Retinal pigment epithelial cell (primary cell): ENCODE measurements at regions not wholly inside any gene's neighbourhood (a gene's known extent, or its start where the extent isn't known, plus 50 kb on each side); places are given as distances from the start of the nearest gene placed in this dataset.
"Not testable (repeated sequence)": the region's sequence is repeated elsewhere in the genome, so short reads cannot be mapped to it uniquely, and the experiment has no call there.

Source experiments
- DNase-seq: peaks from one replicate; pipeline ENCODE4 v3.0.0-alpha.2; 2010; ENCODE audit warnings: low read depth
- H3K4me3 ChIP-seq: 2 replicates; pipeline ENCODE4 v1.5.1; 2011; ENCODE audit warnings: mild to moderate bottlenecking, low read length, control low read depth, moderate library complexity
- TF ChIP-seq, protein P1 (sequence below): conservative IDR thresholded peaks from 2 replicates; pipeline ENCODE4 v1.5.1; 2011; ENCODE audit warnings: low read depth, low read length, control low read depth, inconsistent platforms

DNA sequence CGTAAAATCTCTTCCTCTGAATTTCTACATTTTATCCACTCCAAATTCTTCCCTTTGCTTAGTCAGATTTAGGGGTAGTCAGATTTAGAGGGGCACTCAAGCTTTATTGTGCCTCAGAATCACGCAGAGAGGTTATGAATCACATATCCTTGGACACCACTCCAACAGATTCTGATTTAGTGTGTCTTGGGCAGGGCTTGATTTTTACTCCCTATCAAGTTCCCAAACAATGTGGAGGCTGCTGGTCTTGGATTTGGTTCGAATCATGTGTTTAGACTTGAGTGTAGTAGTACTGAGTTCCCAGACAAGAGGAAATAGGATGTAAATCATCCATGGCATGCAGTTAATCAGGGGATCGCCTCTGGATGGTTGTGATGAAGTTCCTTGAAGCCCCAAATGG lies 298.1 kb upstream of the CLEC14A start:
- no peak overlapping the region for H3K4me3 ChIP-seq
- no peak for DNase-seq
- TF ChIP-seq, protein P1, sequence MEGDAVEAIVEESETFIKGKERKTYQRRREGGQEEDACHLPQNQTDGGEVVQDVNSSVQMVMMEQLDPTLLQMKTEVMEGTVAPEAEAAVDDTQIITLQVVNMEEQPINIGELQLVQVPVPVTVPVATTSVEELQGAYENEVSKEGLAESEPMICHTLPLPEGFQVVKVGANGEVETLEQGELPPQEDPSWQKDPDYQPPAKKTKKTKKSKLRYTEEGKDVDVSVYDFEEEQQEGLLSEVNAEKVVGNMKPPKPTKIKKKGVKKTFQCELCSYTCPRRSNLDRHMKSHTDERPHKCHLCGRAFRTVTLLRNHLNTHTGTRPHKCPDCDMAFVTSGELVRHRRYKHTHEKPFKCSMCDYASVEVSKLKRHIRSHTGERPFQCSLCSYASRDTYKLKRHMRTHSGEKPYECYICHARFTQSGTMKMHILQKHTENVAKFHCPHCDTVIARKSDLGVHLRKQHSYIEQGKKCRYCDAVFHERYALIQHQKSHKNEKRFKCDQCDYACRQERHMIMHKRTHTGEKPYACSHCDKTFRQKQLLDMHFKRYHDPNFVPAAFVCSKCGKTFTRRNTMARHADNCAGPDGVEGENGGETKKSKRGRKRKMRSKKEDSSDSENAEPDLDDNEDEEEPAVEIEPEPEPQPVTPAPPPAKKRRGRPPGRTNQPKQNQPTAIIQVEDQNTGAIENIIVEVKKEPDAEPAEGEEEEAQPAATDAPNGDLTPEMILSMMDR = no peak

- TF ChIP-seq, protein P1 = no peak
- H3K4me3 ChIP-seq = no peak overlapping the region
- DNase-seq = peak; percentile 38
These were observed 297.7 kb upstream of the CLEC14A start for GRCh38 chr14:38553586-38553985.

GRCh38 chr14:38549564-38549963 lies 293.7 kb upstream of the CLEC14A start:
- TF ChIP-seq, protein P1 = no peak
- H3K4me3 ChIP-seq = no peak overlapping the region
- no peak for DNase-seq

DNA sequence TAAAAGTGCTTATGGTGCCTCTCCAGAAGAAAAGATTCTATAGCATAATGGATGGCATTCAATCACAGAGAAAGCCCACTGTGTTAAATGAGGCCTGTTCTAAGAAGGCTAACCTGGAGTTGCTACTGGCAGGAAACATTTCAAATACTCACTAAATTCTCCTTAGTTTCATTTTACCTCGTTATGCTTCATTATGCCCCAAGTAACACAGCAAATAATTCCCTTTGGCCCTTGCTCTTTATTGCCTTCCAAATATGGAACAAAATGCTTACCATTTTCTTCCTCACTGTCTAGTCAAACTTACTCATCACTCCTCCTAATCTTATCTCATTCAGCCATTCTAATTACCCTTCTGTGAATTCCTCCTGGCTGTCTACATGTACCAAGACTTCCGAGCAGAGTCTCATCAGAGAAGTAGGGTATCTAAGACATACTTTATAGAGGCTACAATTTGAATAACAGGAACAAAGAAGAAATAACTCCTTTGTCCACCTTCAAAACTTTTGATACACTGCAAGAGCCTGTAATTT lies 292.1 kb upstream of the CLEC14A start:
- TF ChIP-seq, protein P1 = no peak
- DNase-seq = no peak
- no peak overlapping the region for H3K4me3 ChIP-seq

DNA sequence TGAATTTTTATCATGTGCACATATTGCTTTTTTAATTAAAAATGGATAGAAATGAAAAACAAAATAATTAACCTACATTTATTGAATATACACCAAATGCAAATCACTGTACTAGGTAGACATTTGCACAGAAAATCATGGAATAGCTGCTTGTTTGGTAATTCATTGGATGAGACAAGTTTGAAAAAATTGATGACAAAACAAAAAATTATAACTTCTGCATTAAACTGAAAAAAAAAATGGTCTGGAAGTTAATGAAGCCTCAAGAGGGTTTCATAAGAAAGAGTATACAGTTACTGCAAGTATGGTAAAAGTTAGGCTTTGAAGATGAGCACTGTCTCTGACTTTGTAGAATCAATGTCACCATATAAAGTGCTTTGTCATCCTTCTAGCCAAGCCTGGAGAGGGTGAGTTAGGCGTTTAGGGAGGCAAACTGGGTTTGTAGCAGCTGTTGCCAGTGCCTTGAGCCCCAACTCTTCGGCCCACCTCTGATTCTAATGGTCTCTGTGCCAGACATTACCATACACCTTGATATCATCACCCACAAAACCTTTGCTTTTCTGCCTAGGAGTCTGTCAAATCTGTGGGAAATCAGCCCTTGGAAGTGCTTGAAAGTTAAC lies 291.1 kb upstream of the CLEC14A start:
- no peak for DNase-seq
- H3K4me3 ChIP-seq = no peak overlapping the region
- TF ChIP-seq, protein P1 = no peak

GRCh38 chr14:38544776-38545175 lies 288.9 kb upstream of the CLEC14A start:
- no peak overlapping the region for H3K4me3 ChIP-seq
- DNase-seq = no peak
- TF ChIP-seq, protein P1 = no peak

- DNase-seq, H3K4me3 ChIP-seq: not testable (repeated sequence)
These were observed 288.0 kb upstream of the CLEC14A start for GRCh38 chr14:38543851-38544250.

- DNase-seq, H3K4me3 ChIP-seq: not testable (repeated sequence)
These were observed 282.2 kb upstream of the CLEC14A start for GRCh38 chr14:38538053-38538452.
